Upper lobe of left lung (tissue), 4 donors: ENCODE measurements at regions not wholly inside any gene's neighbourhood (a gene's known extent, or its start where the extent isn't known, plus 50 kb on each side); places are given as distances from the start of the nearest gene placed in this dataset.

Experiments used
- POLR2AphosphoS5 ChIP-seq, 2 donors: sonication (generic); formaldehyde crosslinking; IDR thresholded peaks; one replicate each; pipeline ENCODE4 v1.5.1; 2017; ENCODE audit warnings: antibody characterized with exemption in 2 of 2
- TF ChIP-seq, protein P1 (sequence below), 6 experiments: fragments of 450-650 bp in 4 of 6; fragments of 200-600 bp in 2 of 6; sonication (generic) in 2 of 6; IDR thresholded peaks; one replicate each; pipeline ENCODE4 v1.5.1; 2016 to 2019; ENCODE audit warnings: antibody characterized with exemption in 6 of 6

DNA sequence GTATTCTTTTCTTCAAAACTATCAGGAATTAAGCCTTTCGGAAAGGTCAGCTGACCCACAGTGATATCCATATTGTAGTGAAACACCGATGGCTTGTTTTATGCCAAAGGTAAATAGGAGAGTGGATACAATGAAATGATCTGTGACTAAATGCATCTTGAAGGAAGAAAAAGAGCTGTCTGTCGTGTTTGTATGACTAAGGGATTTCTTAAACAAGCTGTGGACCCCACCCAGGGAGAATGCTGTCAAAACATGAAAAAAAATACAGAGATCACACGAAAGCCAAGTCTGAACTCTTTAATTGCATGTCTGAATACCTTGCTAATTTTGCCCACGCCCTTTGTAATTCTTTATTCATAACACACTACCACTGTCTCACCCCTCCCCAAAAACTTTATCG, 286.4 kb upstream of the WWC1 start:
- TF ChIP-seq, protein P1, sequence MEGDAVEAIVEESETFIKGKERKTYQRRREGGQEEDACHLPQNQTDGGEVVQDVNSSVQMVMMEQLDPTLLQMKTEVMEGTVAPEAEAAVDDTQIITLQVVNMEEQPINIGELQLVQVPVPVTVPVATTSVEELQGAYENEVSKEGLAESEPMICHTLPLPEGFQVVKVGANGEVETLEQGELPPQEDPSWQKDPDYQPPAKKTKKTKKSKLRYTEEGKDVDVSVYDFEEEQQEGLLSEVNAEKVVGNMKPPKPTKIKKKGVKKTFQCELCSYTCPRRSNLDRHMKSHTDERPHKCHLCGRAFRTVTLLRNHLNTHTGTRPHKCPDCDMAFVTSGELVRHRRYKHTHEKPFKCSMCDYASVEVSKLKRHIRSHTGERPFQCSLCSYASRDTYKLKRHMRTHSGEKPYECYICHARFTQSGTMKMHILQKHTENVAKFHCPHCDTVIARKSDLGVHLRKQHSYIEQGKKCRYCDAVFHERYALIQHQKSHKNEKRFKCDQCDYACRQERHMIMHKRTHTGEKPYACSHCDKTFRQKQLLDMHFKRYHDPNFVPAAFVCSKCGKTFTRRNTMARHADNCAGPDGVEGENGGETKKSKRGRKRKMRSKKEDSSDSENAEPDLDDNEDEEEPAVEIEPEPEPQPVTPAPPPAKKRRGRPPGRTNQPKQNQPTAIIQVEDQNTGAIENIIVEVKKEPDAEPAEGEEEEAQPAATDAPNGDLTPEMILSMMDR (IDR thresholded peaks at IDR 0.05) = no peak
- no peak for TF ChIP-seq POLR2AphosphoS5 (IDR thresholded peaks at IDR 0.05)
